ENCODE measurements at regions not wholly inside any gene's neighbourhood (a gene's known extent, or its start where the extent isn't known, plus 50 kb on each side); places are given as distances from the start of the nearest gene placed in this dataset.

DNA sequence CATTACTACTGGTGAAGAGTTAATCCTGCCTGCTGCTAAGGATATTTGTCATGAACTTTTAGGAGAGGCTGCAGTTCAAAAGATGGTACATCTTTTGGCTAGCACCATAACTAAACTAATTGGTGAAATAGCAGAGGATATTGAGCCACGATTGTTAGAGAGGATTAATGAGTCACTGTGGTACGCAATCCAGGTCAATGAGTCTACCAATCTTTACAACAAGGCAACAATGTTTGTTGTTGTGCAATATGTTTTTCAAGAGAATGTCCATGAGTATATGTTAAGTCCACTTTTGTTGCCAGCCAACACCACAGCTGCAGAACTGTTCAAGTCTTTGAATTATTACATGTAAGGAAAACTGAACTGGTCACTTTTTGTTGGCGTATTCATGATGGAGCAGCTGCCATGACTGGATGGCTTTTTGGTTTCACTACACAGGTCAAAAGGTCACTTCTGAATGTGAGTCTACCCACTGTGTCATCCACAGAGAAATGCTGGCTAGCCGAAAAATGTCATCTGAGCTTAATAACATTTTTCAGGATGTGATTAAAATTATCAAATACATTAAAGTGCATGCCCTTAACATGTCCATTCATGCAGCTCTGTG is 402.6 kb upstream of the KIF2B start:
- TF ChIP-seq, protein P1, sequence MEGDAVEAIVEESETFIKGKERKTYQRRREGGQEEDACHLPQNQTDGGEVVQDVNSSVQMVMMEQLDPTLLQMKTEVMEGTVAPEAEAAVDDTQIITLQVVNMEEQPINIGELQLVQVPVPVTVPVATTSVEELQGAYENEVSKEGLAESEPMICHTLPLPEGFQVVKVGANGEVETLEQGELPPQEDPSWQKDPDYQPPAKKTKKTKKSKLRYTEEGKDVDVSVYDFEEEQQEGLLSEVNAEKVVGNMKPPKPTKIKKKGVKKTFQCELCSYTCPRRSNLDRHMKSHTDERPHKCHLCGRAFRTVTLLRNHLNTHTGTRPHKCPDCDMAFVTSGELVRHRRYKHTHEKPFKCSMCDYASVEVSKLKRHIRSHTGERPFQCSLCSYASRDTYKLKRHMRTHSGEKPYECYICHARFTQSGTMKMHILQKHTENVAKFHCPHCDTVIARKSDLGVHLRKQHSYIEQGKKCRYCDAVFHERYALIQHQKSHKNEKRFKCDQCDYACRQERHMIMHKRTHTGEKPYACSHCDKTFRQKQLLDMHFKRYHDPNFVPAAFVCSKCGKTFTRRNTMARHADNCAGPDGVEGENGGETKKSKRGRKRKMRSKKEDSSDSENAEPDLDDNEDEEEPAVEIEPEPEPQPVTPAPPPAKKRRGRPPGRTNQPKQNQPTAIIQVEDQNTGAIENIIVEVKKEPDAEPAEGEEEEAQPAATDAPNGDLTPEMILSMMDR (IDR thresholded peaks at IDR 0.05; ENCODE audit: low read depth, low read length, poor library complexity, severe bottlenecking): no peak
- no peak for TF ChIP-seq EZH2phosphoT487 (IDR thresholded peaks at IDR 0.05; ENCODE audit: borderline replicate concordance, low read length)
